HG03280 (cell line): ENCODE measurements at regions not wholly inside any gene's neighbourhood (a gene's known extent, or its start where the extent isn't known, plus 50 kb on each side); places are given as distances from the start of the nearest gene placed in this dataset.
A peak's percentile ranks its signal among the peaks of the same experiment; 100 is the strongest.
"Not testable (repeated sequence)": the region's sequence is repeated elsewhere in the genome, so short reads cannot be mapped to it uniquely, and the experiment has no call there.

Source experiments
- ATAC-seq: cut with Tn5 transposase; IDR thresholded peaks from one replicate; pipeline ENCODE4 v1.9.1; 2021; ENCODE audit warnings: mild to moderate bottlenecking, moderate library complexity; ENCODE audit not compliant: unreplicated experiment

DNA sequence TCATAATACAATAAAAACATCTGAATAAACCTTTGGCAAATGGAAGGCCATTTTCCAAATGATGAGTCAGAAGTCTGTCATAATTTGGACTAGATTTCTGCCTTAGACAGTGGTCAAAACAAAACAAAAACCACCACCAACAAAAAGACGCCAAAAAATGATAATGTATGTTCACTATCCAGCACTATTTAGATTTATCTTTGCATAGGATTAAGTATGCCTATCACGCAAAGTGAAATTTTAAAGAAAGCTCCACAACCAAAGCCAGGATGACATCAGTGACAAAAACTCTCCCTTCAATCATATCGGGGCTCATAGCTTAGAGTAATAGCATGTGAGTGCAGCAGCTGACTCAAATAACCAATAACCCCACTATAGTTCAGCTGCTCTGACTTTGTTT is 201.9 kb downstream of the MOXD1 start:
- no peak for ATAC-seq

DNA sequence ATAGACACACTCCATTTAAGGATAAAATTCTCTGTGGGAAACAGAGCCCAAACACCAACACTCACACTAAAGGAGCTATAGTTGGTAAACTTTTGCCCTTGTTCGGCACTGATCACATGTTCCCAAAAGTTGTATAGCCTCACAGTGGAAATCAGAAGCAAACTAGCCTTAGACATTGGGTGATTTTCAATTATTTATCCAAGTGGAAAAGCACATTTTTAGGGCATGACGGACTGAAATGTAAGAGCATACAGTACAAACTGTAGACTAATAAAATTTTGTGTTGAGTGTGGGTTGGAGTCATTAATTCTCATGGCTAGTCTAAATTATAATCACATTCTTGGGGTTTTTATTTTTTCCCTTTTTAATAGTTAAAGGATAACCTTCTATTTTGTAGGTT is 202.4 kb downstream of the MOXD1 start:
- ATAC-seq, result no peak

DNA sequence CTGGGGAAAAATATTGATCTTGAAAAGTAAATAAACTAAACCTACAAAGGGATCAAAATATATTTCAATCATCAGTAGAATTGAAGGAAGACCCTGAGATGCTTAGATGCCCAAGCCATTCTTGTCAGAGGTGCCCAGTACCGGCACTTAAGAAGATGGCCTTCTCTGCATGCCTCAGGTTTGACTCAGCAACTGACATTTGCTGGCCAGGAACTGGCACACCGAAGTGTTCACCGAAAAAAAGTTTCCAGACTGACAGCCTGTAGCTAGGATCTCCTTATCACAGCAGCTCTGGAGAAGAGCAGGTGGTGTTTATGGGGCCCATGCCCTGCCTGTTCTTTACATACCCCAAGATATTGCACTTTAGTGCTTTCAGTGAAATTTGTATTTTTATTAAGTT is 203.2 kb downstream of the MOXD1 start:
- ATAC-seq, result no peak

DNA sequence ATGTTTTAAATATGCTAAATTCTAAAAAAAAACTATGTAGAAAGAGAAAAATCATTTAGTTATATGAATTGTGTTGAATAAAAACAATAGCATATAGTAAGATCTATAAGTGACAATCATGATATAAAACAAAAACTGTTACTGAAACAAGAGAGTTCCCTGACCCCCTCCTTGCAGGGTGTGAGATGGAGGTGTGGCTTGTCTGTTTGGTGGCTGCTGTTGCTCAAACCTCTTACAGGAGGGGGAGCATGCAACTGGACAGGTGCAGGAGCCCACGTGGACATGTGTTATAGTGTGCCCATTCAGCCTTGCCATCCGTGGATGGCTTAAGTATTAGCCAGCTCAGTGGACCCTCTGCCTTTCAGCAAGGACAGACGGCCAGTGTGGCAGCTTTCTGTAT is 206.7 kb downstream of the MOXD1 start:
- no peak for ATAC-seq

DNA sequence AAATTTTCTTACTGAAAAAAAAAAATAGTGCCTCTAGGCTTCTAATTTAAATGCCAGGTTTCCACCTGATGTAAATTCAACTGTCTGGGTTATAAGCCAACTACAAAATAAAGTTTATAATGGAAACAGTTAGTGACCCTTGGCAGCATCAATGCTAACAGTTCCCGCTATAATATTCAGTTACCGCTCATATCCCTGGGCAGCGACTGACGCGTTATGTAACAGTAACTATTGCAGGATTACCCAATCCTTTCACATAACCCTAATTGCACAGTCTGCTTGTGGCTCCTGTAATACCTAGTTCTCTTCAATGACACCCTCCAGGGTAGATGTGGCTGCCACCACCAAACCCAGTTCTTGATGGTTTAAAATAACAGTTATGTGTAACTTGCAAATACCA is 208.6 kb downstream of the MOXD1 start:
- no peak for ATAC-seq

DNA sequence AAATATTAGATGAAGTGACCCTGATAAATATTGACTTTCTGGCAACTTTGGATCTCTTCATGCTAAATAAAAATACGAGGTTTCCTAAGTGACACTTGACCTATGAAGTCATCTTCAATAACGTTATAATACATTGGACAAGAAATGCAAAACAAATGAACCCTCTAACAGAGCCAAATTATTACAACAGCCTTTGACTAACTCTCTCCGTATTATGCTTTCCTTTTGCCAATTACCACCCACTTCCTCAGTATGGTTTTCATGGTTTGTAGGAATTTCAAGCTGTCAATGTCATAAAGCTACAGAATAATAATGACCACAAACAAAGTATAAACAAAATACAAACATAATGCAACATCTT is 210.5 kb downstream of the MOXD1 start:
- peak; percentile 17 for ATAC-seq

DNA sequence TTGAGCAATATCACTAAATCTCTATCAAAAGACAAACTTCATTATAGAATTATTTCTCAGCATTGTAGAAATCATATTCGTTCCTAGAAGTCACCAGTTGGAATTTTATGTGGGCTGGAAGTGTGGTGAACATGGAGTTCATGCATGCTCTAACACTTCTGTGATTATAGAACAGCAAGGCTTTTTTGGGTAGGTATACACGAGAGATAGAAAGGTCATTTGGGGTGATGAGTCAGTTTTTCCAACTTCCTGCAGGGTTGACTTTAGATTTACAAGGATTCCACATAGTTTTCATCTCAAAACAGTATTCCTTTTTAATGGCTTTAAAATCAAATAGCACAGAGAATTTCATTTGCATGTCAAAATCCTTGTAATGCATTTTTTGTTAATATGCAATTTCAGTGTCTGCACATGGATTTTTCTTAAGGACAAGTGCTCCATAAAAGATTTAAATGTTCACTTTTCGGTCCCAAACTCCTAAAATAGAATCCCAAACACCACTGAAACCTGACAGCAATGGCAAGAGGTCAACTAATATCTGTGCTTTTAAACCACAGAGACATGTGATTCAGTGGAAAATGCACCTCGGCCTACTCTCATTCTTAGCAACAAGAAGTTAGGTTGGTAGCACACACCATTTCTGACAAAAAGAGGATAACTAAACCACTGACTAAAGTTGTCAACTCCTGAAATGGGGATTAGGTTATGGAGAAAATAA is 211.0 kb downstream of the MOXD1 start:
- peak; percentile 67 for ATAC-seq

DNA sequence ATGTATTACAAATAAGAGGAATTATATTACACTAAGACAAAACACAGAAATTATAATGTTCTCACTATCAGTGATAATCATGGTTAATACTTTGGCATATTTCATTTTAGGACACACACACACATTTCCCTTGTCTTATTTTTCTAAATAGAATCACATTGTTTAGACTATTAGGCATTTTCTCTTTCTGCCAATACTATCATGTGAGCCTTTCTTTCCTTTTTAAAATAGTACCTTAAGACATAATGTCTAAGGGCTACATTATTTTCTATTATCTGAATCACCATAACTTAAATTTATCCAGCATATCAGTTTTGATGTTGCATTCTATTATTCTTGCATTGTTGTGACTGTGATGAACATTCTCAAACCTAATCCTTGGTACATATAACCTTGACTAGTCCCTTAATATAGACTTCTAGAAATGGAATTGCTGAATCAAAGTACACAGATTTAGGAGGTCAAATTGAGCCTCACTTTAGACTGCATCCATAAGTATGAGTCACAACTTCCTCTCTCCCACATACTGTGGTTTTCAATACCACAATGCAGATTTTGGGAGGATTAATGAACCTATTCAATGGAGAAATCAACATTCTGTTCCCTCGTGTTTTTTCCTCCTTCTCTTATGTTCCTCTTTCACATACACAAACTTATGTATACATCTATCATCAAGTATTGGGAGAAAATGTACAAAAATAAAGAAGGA is 212.6 kb downstream of the MOXD1 start:
- no peak for ATAC-seq

DNA sequence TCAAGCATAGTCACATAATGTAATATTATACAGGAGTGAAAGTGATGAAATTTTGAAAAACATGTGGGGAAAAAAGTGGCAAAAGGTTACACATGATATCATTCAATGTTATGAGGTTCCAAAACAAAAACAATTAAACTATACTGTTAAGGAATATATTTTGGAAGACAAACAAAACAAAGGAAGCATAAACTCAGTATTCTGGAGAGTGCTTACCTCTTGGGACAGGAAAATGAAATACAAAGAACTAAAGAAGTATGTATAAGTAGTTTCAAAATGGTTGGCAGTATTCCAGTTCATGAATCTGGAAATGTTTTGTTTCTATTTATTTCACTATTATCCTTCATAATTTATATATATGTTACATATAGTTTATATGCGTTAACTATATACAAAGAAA is 213.5 kb downstream of the MOXD1 start:
- no peak for ATAC-seq

DNA sequence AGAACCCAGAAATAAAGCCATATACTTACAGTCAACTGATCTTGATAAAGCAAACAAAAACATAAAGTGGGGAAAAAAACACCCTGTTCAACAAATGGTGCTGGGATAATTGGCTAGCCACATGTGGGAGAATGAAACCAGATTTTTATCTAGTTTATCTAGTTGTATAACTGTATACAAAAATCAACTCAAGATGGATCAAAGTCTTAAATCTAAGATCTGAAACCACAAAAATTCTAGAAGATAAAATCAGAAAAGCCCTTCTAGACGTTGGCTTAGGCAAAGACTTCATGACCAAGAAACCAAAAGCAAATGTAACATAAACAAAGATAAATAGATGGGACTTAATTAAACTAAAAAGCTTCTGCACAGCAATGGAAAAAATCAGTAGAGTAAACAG is 216.3 kb downstream of the MOXD1 start:
- ATAC-seq, result not testable (repeated sequence)

DNA sequence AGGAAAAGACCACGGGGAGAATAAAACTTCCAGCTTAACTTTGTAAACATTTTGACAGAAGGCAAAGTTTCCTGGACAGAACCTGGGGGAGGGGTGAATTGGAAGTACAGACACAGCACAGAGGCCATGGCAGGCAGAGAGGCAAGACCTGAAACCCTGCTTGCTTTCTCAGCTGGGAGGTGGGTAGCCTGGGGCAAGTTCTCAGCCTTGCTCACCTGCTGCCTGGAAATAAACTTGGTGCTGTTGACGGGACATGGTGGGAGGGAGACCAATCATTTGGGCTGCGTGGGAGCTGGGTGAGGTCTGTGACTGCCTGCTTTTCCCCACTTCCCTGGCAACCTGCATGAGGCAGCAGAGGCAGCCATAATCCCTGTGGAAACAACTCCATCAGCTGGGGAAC is 221.3 kb downstream of the MOXD1 start:
- no peak for ATAC-seq

DNA sequence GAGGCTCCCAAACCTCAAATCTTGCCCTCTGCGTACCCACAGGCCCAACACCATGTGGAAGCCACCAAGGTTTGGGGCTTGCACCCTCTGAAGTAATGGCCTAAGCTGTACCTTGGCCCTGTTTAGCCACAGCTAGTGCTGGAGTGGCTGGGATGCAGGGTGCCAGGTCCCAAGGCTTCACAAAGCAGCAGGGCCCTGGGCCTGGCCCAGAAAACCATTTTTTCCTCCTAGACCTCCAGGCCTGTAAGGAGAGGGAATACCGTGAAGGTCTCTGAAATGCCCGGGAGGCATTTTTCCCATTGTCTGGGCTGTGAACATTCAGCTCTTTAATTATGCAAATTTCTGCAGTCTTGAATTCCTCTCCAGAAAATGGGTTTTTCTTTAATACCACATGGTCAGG is 223.7 kb upstream of the CCN2 start:
- ATAC-seq, result no peak

DNA sequence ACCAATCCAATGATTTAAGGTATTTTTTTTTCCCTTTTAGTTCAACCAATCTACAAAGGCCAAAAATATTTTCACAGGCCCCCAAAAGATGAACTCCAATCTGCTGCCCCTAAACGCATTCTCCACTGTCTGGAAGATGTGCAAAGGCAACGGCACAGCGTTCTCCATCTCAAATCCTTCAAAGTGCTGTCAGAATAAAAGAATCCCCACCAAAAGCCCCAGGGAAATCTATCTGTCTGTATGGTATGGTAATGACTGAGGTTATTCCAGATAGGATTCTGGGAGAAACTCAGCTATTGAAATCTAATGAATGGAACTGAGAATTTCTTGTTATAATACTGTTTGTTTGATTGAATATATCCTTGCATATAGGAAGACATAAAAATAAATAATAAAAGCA is 217.8 kb upstream of the CCN2 start:
- no peak for ATAC-seq

DNA sequence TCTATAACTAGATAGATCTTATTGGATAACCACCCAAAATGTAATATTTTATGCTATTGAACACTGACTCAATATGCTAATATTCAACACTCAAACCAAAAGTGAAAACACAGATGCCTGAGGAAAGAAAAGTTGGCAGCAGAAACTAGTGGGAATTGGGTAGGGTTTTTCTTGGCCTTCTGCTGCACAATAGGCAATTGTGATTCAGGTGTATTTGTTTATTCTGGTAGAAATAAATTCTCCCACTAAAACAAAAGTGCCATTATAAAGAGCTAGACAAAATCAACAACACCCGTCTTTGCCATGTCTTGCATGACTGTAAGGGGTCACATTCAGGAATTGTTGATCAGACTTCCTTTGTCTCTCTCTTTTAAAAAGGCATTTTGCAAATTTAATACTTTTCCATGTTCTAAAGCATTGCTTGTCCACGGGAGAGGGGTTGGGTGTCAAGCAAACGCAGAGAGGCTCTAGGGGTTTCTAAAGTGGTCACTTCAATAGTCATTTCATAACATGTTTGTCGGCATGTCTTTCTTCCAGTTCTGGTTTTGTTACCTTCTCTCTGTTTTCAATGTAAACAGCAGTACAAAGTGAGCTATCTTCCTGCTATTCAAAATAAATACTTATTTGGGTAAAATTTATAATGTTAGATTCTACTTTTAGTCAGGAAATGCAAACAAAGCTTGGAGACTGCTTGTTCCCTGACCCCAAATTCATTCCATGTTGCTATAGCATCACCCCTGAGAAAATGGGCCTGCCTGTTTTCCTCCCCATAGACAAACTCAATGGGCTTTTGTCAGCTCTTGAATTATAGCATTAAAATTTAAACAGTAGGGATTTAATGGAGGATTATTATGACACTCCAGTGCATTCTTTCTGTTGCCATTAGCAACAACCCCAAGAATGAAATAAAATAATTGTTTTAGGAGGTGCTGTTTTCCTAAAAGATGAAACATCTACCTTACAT is 217.0 kb upstream of the CCN2 start:
- no peak for ATAC-seq

DNA sequence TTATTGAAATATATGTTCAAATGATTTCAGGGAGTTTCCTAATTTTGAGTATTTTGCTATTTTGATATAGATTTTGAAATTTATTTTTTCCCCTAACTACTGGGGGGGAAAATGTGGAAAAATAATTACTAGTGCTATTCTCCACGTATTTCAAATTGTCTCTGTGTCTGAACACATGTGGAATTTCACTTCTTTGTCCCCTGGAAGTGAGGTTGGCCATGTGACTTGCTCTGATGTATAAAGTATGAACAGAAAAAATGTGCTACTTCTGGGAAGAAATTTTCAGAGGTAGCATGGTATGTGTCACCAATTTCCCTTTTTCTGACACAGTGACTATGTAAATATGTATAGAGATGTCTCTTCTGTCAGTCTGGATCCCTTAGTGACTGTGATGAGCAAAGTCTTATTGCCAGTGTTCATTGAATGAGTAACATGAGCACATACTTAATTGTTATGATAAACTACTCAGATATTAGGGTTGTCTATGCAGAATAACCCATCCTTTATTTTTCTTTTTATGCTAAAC is 215.4 kb upstream of the CCN2 start:
- ATAC-seq, result no peak

DNA sequence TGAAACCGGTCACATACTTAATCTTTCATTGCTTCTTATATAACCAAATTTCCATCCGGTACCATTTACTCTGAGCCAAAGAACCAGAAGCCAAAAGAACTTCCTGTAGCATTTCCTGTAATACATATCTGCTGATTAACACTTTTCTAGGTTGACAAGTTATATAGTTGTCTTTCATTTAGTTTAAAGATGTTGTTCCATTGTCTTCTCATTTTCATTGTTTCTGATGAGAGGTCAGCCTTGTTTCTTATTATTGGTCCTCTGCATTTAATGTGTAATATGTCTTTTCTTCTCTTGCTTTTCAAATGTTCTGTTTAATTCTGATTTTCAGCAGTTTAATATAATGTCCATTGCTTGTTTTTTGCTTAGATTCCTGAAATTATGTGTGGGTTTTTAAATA is 214.5 kb upstream of the CCN2 start:
- no peak for ATAC-seq

DNA sequence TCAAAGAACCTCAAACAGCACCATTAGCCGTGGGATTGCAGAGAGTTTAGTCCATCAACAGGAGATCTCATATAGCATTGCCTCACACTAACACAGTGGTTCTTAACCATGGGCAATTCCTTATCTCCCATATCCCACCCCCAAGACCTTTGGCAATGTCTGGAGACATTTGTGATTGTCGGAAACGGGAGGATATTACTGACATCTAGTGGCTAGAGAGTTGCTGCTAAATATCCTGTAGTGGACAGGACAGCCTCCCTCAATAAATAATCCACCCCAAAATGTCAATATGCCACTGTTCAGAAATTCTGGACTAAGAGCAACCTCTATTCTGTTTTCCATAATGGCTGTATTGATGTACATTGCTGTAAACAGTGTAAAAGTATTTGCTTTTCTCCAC is 210.1 kb upstream of the CCN2 start:
- ATAC-seq, result no peak

DNA sequence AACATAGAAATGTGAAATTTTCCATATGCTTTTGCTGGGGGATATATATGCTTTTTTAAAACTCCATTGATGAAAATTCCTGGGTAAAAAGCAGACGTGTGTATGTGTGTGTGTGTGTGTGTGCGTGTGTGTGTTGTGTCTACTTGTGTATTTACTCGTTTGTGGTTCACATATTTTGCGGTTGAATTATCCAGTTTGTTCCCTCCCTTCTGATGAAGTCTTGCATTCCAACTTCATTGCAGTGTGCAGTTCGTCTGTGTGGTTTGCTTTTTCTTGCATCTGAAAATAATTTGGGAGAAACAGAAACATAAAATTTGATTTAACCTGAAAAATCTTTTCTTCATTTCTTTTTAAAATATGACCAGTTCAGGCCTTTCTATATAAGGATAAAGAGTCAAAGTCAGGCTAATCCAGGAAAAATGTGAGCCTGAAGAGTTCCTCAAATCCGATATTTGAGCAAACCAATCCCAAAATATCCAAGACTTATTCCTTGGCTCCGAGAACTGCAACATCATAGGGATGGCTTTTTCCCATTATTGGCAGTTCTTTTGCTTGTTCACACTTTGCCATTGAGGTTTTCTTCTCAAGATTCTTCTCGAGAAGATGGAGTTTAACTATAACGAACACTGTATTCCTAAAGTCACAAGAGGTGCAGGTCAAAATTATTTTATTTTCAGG is 202.2 kb upstream of the CCN2 start:
- no peak for ATAC-seq

DNA sequence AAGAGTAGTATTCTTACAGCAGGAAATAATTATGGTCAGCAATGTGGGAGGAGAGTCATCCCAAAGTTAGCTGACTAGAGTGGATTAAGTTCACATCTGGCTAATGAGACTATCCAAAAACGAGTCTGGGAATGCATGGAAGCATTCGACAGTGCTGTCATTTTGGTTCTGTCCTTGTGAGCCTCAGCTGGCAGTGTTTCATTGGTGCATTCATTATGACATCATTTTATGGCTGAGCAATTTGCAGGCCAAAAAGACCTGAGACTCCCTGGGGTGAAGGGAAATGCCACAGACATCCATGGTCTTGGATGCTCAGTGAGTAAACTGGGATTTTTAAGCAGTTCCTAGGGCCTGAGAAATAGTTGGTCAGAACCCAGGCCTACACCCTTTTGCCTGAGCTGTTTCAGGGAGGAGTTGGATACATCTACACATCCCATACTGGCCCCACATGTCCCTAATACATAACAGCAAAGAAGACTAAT is 196.4 kb upstream of the CCN2 start:
- no peak for ATAC-seq

DNA sequence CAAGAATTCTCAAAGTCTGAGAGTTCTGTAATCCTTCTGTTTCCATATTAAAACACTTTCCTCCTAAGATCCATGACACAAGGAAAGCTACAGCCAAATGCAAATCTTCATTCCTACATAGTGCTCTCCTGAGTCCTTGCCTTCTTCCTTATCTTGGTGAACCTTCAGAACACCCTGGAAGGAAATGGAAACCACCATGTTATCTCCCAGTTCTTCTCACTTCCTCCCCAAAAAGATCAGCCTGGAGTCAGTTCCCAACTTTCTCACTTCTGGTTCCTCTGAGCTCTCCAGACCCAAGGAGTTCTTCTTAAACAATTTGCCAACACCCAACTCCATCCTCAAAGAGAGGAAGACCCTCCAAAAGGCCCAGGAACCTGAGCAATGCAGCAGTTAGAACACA is 193.3 kb upstream of the CCN2 start:
- ATAC-seq, result no peak

DNA sequence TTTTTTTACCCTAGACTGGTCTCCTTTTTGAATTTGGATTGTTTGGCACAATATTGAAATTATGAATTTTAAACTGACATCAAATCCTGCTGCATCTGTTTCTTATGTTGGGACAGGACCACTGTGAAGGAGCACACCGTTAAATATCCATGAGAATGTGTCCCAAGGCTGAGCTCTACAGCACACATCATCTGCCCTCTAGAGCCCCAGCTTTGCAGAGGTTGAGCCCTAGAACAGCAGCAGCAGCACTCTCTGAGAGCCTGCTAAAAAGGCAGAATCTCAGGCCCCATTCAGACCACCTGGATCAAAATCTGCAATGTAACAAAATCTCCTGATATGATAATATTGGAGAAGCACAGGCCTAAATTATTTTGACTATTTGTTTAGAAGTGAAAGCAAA is 192.1 kb upstream of the CCN2 start:
- no peak for ATAC-seq
